ENCODE measurements at regions not wholly inside any gene's neighbourhood (a gene's known extent, or its start where the extent isn't known, plus 50 kb on each side); places are given as distances from the start of the nearest gene placed in this dataset.
"Not testable (repeated sequence)": the region's sequence is repeated elsewhere in the genome, so short reads cannot be mapped to it uniquely, and the experiment has no call there.

DNA sequence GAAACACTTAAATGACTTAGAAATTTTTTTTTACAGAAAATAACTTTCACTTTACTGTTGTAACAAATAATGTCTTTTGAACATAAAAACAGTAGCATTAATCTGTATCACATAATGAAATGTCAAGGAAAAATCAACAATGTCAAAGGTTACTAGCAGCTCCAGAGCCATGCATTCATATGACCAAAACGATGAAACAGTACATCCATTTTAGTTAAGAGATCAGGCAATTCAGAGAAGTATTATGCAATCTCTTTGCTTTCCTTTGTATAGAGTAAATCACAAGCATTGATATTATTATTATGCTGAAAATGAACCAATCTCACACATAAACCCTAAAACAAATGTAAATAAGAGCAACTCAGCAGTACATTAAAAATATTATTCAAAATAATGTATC is 748.9 kb downstream of the PLA2G4A start:
- intact Hi-C loops (cut with micrococcal nuclease) = no loop called here
- ATAC-seq = no peak
- no peak for DNase-seq

- ATAC-seq (no peak), DNase-seq (no peak)
- intact Hi-C loops (cut with micrococcal nuclease) = no loop called here
Measured at GRCh38 chr1:187588917-187589316, 760.2 kb downstream of the PLA2G4A start.

DNA sequence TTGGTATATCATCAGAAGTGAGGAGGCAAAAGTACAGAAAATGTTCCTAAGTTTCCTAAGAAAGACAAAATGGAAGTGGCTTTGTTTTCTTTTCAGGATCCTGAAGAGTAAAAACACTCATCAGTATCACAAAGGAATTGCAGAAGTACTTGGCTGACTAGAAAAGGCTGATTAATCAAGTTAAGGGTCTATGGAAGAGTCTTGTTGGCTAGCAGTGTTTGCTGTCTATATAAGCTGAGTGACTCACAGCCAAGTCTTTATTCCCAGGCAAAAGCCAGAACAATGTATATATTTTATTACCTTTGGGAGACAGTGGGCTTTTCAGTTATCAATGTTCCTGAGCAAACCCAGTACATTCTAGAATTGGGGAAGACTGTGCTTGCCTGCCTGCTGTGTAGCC is 777.0 kb downstream of the PLA2G4A start:
- intact Hi-C loops (cut with micrococcal nuclease) = no loop called here
- ATAC-seq (no peak), DNase-seq (no peak)

DNA sequence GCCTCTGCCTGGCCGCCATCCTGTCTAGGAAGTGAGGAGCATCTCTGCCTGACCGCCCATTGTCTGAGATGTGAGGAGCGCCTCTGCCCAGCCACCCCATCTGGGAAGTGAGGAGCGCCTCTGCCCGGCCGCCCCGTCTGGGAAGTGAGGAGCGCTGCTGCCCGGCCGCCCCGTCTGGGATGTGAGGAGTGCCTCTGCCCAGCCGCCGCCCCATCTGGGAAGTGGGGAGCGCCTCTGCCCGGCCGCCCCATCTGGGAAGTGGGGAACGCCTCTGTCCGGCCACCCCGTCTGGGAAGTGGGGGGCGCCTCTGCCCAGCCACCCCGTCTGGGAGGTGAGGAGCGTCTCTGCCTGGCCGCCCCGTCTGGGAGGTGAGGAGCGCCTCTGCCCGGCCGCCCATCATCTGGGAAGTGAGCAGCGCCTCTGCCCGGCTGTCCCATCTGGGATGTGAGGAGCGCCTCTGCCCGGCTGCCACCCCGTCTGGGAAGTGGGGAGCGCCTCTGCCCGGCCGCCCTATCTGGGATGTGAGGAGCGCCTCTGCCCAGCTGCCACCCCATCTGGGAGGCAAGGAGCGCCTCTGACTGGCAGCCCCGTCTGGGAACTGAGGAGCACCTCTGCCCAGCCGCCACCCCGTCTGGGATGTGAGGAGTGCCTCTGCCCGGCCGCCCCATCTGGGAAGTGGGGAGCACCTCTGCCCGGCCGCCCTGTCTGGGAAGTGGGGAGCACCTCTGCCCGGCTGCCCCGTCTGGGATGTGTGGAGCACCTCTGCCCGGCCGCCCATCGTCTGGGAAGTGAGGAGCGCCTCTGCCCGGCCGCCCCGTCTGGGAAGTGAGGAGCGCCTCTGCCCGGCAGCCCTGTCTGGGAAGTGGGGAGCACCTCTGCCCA is 787.3 kb downstream of the PLA2G4A start:
- intact Hi-C loops (cut with micrococcal nuclease); ATAC-seq; DNase-seq: not testable (repeated sequence)

GRCh38 chr1:187616830-187617229 is 788.1 kb downstream of the PLA2G4A start:
- DNase-seq; ATAC-seq; intact Hi-C loops (cut with micrococcal nuclease): not testable (repeated sequence)

- no peak for DNase-seq
- ATAC-seq = no peak
- intact Hi-C loops (cut with micrococcal nuclease) = no loop called here
Measured at GRCh38 chr1:187617776-187618175, 789.0 kb downstream of the PLA2G4A start.

DNA sequence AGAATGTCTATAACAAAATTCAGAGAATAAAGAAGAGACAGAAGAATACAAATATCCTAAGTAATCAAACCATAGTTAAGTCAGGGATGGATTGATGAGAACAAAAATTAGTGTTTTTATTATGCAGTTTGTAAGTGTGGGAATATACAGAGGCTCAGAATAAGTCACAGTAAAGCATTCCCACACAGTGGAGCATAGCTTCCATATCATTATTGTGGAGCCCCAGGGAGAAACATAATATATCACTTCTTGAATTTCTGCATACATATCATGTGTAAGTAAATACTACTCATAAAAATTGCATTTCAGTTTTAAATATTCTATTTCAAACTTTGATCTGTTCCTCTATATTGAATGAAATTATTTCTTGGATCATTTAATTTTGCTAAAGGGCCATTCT is 790.4 kb downstream of the PLA2G4A start:
- DNase-seq (no peak), ATAC-seq (no peak)
- intact Hi-C loops (cut with micrococcal nuclease) = no loop called here

DNA sequence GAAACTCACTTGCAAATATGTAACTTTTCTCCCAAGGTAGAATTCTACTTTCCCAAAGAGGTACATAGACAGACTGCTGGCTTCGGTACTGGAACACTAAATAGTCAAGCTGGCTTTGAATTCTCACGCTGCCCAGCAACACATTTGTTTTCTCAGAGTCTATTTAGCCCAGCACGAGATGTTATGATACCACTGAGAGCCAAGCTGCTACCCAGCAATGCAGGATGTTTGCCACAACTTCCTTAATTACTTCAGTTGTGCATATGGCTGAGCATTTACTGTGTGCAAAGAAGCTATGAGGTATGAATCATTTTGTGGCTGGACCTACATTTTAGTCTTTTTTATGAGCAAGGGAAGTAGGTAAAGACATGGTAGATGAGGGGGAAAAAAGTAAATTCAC is 793.2 kb downstream of the PLA2G4A start:
- intact Hi-C loops (cut with micrococcal nuclease) = no loop called here
- no peak for ATAC-seq
- DNase-seq = no peak

DNA sequence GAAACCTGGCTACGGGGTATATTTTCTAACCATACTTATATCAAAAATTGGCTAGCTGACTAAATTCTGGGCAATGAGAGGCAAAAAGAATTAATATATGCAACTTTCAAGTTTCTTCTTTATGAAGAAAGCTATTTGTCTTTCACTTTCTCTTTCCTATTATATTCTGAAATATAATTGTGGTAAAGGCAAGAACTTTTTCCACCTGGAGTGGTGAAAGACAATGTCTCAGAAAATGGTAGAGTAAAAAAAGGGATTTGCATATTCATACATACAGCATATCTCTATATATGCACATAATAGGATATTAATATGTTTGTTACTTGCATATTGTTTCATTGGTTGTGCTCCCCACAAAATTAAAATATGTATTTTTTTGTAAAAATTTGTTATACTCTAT is 793.8 kb downstream of the PLA2G4A start:
- no peak for DNase-seq
- ATAC-seq = no peak
- intact Hi-C loops (cut with micrococcal nuclease) = no loop called here

GRCh38 chr1:187624812-187625545 is 796.2 kb downstream of the PLA2G4A start:
- DNase-seq = no peak
- intact Hi-C loops (cut with micrococcal nuclease) = no loop called here
- no peak for ATAC-seq

DNA sequence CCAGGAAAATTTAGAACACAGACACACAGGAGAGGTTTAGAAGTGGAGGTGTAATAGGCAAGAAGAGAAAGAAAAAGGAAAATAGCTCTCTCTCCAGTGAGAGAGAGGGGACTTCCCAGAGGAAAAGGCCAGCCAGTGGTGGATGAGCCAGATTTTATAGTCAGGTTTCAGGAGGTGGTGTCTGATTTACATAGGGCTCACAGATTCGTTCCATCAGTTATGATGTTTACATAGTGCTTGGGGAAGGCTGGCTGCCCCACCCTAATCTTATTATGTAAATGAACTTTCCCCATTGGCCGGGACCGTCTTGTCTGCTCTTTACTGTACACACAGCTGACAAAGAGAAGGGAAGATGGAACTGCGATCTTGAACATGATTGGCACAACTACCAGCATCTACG is 797.3 kb downstream of the PLA2G4A start:
- no peak for DNase-seq
- no peak for ATAC-seq
- intact Hi-C loops (cut with micrococcal nuclease) = no loop called here

GRCh38 chr1:187627516-187627915 is 798.8 kb downstream of the PLA2G4A start:
- no peak for ATAC-seq
- DNase-seq = no peak
- intact Hi-C loops (cut with micrococcal nuclease) = no loop called here

- ATAC-seq (no peak), DNase-seq (no peak)
- intact Hi-C loops (cut with micrococcal nuclease) = no loop called here
Measured at GRCh38 chr1:187629075-187629474, 800.3 kb downstream of the PLA2G4A start.

- ATAC-seq (no peak), DNase-seq (no peak)
- intact Hi-C loops (cut with micrococcal nuclease) = no loop called here
Measured at GRCh38 chr1:187630653-187631380, 802.1 kb downstream of the PLA2G4A start.

GRCh38 chr1:187631381-187631675 is 802.6 kb downstream of the PLA2G4A start:
- intact Hi-C loops (cut with micrococcal nuclease) = no loop called here
- ATAC-seq (no peak), DNase-seq (no peak)

DNA sequence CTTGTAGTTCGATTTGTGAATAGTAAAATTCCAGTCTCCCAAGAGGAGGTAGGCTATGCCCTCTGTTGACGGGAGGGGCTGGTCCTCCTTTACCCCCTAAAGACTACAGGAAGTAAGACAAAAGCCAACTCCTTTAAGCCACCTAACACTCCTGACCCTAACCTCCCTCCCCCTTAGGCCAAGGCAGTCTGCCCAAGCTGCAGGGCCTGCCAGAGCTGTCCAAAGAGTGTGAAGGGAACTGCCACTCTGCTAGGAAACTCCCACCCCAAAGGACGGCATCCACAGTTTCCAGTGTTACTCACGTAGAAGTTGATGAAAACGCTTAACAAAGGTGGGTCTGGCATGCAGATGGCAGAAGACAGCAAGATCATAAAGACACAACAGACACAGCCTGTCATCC is 803.2 kb downstream of the PLA2G4A start:
- no peak for DNase-seq
- intact Hi-C loops (cut with micrococcal nuclease) = no loop called here
- ATAC-seq = no peak

GRCh38 chr1:187634940-187635339 is 806.2 kb downstream of the PLA2G4A start:
- no peak for DNase-seq
- ATAC-seq = no peak

DNA sequence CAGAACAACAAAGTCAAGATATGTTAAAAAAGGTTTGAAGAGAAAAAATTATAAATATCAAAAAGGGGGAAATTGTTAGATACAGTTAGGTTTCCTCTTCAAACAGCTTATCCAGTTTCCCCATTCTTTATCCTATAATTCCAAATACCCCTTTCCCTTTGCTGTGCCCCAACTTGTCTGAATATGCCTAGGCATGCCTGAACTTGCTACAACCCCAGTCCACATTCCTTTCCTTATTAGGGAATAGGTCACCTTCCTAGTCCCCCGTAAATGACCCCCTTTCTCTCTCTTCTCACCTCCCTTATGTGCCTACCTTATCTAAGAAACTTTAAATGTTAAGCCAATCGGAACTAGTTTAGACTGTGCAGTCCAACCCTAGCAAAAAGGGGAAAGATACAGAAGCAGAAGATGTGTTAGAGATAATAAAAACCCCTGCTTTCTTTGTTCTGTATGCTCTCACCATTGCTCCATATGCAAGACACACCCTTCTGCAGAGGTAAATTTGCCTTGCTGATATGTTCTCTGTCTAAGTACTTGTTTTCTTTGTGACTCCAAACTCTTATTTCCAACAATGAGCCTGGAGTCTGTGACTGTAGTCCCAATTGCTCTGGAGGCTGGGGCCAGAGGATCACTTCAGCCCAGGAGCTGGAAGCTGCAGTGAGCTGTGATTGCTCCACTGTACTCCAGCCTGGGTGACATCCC is 810.1 kb downstream of the PLA2G4A start:
- ATAC-seq = no peak
- DNase-seq = no peak
- intact Hi-C loops (cut with micrococcal nuclease) = no loop called here

More at GRCh38 chr1:187634940-187635339, 806.2 kb downstream of the PLA2G4A start:
- intact Hi-C loops (cut with micrococcal nuclease) = no loop called here

- DNase-seq = no peak
- intact Hi-C loops (cut with micrococcal nuclease) = no loop called here
- ATAC-seq = no peak
Measured at GRCh38 chr1:187641015-187641414, 812.3 kb downstream of the PLA2G4A start.

GRCh38 chr1:187641463-187641862 is 812.7 kb downstream of the PLA2G4A start:
- ATAC-seq = no peak
- intact Hi-C loops (cut with micrococcal nuclease) = no loop called here
- no peak for DNase-seq
